ENCODE measurements at regions not wholly inside any gene's neighbourhood (a gene's known extent, or its start where the extent isn't known, plus 50 kb on each side); places are given as distances from the start of the nearest gene placed in this dataset.

DNA sequence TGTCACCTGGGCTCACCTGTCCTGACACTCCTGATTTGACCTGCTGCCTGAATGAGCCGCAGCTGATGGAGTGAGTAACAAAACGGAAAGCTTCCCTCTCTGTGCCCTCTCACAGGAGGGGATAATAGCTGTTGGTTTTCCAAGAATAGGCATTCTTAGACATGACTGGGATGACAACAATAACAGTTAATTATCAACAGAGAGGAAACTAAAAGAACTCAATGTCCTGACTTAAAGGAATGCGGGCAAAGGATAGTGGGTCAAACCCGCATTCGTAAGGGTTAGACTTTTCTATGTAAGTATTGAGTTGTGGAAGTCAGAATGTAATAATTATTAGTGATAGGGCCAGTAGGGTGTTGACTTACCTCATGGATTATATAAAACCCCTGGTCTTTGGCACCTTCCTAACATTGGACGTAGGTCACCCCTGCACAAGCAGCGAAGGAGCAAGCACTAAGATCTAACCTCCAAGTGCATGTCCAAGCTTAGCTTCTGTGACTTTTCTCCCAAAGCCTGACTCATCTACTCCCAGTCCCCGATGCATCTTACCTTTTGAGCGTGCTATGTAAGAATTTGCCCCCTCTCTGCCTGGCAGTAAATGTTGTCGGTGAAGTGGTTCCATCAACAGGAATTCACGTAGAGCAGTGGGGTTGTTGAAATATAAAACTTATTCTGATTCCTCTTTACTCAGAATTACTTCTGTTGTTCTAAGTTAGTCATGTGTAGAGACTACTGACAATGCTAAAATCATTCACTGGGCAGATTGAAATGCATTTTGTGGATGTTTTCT, 442.3 kb downstream of the FGF9 start:
- in situ Hi-C loops (cut with MboI; ENCODE audit: low sequenced_read_pairs) = no loop called here

DNA sequence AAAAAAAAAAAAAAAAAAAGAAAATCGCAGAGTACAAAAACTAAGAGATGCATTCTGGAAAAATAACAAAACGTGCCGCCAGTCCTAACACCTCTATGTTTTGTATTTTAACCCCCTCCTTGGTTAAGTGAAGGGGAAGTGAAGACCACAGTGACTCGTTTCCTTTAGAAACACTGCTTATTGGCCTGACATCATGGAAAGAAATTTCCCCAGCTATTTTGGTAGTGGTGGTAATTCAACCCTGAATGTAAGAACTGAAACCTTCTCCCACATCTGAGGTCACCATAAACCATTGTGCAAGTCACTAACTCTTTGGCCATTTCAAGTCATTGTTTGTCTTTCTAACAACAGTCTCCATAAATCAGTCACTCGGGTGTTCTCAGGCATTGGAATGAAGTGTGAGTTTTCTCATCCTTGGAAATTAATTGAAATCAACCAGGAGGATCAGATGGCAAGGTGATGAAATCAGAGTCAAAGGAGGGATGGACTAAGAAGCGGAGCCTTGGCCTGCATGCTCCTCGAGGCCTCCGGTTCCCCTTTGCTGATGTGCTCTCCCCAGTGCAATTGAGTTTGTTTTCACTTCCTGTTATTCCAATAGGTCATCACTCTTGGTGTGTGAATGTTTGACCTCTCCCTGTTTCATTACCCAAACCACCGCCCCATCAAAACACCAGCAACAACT, 443.9 kb downstream of the FGF9 start:
- in situ Hi-C loops (cut with MboI; ENCODE audit: low sequenced_read_pairs) = no loop called here

DNA sequence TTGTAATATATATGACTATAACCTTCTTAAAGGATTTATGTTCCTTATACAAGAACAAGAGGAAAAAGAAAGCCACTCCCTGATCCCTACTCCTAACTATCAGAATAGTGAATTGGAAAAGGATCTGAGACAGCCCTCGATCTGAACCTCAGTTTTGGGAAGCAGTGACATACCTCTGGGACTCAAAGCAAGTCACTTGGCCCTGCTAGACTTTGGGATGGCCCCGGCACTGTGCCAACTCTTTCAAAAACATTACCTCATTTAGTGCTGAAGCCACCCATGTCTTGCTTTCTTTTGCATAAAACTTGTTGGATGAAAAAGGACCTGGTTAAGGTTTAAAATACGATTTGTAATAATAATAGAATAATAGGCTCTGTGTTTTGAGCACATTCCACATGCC, 447.3 kb downstream of the FGF9 start:
- in situ Hi-C loops (cut with MboI; ENCODE audit: low sequenced_read_pairs) = no loop called here

DNA sequence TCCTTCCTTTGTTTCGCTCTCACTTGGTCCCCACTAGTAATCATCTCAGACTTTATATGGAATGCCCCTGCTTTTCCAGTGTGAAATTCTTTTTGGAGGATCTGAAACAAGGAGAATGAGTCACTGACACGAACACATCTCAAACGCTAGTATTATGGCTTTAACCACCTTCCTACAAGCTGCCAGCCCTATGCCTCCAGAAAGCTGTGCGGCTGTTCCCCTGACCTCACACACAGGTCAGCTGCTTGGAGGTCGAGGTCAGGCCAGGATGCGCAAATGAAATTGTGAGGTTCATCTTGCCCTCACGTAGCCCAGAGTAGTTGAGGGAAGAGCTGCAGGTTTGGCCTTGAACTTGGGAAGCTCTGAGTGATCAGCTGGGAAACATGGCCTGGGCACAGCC, 449.8 kb downstream of the FGF9 start:
- in situ Hi-C loops (cut with MboI; ENCODE audit: low sequenced_read_pairs) = no loop called here

DNA sequence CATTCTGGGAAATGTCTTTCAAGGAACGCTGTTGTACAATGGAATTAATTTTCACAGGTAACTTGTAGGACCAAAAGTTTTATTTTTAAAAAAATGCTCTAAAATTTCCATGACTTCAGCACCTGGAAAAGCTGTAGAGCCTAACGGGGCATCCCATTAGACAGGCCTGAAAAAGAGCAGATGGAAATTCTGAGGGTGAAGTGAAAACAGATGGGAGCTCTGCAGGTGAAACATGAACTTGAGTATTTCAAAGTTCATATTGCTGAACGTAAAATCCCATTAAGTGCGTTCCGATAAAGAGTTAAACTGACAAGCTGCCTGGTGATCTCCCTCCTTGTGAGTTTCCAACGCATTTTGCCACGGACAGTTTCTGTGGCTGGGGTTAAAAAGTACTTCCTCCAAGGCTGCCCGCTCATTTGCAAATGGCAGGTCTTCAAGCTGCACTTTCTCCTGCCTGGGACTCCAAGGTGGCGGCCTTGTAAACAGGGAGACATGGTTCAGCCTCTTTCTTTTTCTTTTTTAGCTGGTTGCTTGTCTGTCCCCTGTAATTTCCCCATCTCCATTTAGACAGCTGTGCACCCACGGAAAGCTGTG, 450.4 kb downstream of the FGF9 start:
- in situ Hi-C loops (cut with MboI; ENCODE audit: low sequenced_read_pairs) = no loop called here

DNA sequence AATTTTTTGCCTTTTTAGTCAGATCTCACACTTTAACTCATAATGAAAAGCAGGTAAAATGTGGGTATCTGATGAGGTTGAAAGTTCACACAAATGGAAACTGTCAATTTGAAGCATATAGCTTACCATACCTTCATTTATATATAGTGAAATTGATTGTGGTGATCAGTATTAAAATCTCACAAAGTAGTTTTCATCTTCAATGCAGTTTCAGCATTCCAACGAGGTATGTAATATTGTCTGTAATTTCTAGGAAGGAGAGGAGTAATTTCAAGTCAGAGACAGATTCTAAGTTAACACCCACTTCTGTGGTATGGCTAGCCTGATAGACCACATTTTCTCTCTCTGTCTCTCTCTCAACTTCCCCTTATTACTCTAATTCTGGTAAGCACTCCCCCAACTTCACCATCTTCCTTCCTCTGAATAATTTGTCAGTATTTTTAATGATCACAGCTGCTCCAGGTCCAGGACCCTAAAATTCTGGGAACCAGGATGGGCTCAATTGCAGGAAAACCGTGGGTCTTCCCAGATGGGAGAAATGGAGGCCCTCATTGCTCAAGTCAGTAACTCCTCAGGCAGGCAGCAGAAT, 455.7 kb downstream of the FGF9 start:
- in situ Hi-C loops (cut with MboI; ENCODE audit: low sequenced_read_pairs) = no loop called here

DNA sequence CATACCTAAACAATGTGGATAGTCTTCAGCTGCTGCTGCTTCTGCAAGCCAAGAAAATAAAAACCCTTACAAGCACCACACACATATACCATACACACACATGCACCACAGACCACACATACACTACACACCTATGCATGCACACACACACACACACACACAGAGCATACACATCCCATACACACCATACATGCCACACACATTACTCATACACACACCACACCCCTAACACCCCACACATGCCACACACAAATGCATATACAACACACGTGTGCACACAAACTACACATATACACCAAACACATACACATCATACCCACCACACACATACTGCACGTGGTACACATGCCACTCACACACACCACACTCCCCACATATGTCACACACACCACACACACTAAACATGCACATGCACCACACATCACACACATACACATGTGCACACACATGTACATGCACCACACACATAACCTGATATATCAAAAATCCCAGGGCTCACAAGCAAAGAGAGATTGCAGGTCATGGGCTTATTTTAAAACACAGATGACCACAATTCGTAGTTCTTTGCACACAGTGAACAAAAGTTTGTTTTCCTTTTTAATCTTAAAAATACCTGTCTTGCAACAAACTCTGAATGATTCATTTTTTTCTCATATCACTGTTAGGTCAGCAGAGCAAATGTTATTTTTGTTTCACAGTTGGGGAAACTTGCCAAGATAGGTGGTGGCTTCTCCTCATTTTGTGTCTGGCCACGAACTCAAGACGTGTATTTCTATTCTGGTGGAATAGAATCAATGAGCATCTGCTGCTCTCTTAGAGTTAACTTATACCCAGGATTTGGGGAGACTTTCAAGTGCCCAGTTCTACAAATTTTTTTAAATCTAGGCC, 456.6 kb downstream of the FGF9 start:
- in situ Hi-C loops (cut with MboI; ENCODE audit: low sequenced_read_pairs) = no loop called here

DNA sequence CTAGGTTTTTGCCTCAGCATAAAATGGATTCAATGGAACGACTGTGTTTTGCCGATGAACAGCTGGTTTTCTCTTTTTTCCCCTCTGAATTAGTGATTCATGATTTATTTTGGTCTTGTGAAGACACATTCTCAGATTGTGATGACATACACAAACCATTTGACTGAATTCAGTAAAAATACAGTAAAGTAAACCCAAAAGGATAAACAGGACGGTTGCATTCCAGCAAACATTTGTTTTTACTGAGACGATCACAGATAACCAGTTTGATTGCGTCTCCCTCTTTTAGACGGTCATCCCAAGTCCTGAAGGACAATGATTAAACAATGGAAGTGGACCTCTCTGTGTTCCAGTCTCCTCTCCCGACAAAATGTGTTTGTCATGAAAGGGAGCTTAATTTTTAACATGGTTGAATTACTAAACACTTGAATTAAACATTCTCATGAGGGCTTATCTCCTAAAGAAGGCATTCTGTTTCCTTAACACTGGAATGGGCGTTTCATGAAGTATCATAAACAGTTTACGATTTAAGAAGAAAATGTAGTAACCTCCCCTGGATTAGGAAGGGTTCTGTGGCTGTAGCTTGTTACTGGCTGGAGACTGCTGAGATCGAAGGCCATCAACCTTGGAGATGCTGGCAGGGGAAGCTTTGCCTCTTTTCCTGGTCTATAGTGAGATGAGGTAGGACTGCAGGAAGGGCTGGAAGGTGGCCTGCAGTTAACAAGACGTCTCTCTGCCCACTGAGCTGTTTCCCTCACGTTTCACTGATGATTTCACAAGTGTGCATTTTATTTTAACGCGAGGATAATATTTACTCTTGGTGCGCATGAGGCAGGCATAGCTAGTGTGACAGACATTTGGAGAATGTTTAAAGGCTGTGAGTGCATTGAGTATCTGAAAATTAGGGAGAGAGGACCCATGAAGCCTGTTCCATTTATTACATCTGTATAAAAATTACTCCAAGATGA, 457.9 kb downstream of the FGF9 start:
- in situ Hi-C loops (cut with MboI; ENCODE audit: low sequenced_read_pairs) = no loop called here

DNA sequence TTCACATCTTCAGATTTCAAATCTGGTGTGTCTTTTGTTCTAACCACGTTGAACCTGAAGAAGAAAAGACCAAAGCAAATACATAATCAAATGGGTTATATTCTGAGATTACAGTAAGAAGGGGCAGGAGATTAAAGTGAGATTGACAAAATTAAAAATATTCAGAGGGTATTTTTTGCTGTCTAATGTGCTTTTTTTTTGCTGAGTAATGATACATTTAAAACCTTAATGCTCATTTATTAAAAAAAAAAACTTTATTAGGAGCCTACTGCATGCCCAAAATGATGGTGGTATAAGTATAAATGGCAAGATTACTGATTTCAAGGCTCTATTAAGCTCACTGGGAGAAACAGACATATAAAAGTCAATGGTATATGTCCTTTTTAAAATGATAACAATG, 459.4 kb downstream of the FGF9 start:
- in situ Hi-C loops (cut with MboI; ENCODE audit: low sequenced_read_pairs) = no loop called here

DNA sequence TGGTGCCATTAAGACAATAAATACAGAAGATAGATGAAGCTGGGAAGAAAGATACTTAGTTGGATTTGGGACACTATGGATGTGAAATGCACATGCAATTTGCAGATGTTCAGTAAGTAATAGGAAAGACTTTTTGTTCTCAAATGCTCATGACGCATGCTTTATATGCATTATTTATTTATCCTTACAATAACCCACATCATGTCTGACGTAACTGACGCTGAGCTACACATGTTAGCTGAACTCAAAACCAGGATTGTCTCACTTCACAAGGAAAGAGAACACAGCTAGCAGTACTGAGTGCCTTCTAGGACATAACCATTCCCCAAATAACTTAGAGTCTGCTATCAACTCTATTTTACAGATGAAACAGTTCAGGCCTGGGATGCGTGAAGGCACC, 463.4 kb downstream of the FGF9 start:
- in situ Hi-C loops (cut with MboI; ENCODE audit: low sequenced_read_pairs) = no loop called here

DNA sequence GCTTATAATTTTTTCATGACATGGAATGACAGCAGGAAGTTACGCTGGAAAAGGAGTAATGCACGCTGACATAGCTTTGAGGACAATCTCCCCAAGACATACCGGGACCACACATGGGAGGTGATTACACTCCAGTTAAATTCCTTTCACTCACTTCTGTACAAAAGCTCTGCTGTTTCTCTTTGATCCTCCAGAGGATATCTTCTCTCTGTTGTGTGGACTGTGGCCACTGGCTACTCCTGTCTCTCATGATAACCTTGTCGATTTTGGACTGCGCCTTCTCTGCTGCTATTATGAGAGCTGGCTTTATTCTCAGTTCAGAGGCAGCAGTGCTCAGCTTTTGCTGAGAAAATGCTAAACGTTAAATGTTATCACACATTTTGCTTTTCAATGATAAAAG, 464.6 kb downstream of the FGF9 start:
- in situ Hi-C loops (cut with MboI; ENCODE audit: low sequenced_read_pairs) = no loop called here

DNA sequence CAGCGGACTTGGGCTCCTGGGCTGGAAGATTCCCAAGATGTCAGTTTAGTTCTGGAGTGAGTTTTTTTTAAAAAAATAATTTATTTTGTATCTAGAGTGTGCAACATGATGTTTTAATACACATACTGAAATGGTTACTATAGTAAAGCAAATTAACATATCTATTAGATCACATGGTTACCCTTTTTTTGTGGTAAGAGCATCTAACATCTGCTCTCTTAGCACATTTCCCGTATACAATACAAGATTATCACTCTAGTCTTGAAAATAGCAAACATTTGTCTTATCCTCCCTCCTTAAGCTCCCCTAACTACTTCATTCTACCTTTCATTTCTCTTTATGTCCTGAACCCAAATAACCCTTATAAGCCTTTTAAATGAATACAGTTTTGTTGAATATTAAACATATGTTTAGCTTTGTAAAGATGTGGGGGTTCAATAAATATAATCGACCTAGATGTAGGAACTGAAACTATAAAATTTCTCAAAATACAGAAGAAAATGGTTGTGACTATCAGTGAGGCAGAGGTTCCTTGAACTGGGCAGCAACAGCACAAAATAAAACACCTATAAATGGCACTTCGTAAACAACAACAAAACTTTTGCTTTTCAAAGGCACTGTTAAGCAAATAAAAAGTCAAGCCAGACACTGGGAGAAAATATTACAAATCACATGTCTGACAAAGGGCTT, 466.6 kb downstream of the FGF9 start:
- in situ Hi-C loops (cut with MboI; ENCODE audit: low sequenced_read_pairs) = no loop called here

DNA sequence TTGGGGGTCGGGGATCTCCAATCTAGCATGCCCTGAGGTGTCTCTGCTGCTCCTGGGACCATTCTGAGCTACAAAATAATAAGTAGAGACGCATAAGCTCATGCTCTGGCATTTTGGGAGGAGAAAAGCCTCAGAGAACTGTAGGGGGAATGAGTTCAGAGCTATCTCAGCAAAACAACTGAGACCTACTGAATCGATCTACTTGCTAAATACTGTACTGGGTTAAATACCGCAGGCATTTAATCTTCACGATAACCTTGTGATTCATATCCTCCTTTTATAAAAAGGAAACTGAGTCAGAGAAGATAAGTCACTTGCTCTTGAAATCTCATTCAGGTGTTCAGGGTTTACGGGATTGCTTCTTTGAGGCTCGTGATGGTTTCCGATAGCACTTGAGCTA, 468.1 kb downstream of the FGF9 start:
- in situ Hi-C loops (cut with MboI; ENCODE audit: low sequenced_read_pairs) = no loop called here

DNA sequence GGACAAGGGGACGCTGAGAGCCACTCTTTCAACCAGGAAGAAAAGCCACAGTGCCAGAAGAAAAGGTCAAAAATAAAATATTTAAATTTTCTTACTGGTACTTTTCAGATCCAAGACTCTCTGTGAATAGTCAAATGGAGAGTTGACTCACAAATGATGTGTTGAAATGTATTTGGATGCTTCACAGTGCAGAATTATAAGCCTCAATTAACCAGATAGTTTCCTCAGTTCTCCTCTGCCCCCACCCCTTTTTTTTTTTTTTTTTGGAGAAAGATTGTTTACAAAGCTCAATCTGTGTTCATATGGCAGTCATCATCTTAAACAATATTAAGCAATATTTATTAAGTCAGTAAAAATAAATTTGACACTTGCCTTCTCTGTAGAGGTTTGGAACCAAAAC, 470.8 kb downstream of the FGF9 start:
- in situ Hi-C loops (cut with MboI; ENCODE audit: low sequenced_read_pairs) = no loop called here

DNA sequence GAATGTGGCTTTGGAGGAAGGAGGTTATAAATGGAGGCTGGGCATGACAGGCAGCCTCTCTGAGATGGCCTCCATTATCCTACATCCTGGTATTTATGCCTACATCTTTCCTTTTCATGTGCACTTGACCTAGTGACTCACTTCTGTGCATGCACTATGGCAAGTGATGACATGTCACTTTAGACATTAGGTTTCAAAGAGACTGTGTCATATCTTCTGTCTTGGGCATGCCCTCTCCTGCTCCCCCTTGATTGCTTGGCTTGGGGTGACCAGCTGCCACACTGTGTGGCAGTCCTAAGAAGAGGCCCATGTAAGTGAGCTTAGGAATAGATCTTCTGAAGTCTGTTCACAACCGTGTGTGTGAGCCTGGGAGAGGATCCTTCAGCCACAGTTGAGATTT, 472.8 kb downstream of the FGF9 start:
- in situ Hi-C loops (cut with MboI; ENCODE audit: low sequenced_read_pairs) = no loop called here

DNA sequence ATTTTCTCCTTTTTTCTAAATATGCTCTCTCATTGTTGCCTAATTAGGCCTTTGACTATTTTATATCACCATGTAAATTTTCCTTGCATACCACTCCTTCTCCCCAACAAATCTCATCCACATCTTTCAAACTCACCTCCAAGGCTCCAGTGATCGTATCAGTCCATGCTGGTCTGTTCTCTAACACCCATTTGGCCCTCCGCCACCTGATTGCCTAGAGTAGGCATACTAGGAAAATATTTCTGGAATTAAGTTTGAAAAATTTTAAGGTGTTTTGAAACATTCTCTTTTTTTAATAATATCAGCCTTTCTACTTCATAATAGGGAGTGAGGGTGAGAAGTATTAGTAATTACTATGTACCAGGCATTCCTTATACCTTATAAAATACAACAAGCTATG, 473.9 kb downstream of the FGF9 start:
- in situ Hi-C loops (cut with MboI; ENCODE audit: low sequenced_read_pairs) = no loop called here

DNA sequence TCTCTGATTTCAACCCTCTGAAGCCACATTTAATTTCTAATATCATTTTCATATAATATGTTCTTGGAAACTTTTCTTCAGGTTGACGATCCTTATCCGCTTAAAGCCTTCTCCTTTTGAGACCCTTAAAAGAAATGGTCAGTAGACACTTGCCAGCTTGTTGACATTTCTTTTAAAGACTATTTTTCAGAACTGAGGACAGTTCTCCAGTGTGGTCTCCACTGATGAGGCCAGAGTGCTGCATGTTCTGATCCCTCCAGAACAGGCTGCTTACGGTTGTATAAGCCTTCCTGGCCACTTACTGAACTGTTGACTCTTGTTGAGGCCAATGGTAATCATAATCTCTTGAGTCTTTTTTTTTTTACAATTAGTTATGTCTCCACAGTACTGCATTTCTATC, 477.3 kb downstream of the FGF9 start:
- in situ Hi-C loops (cut with MboI; ENCODE audit: low sequenced_read_pairs) = no loop called here

DNA sequence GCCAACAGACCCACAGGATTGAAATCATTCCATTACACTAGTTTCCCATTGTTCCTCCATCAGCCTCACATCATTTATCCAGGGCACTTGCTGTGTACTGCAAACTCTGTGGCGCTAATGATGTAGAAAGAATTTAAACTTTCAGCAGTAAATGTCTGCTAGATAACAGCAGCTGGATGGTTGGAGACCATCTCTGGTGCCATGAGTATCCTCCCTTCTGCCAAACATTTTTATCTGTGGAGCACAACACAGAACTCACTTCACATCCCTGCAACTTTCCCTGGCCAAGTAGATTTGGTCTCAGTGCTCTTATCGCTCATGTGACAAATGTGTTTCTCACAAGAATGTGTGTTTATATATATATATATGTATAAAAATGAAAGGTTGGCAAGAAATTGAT, 481.9 kb downstream of the FGF9 start:
- in situ Hi-C loops (cut with MboI; ENCODE audit: low sequenced_read_pairs) = no loop called here

DNA sequence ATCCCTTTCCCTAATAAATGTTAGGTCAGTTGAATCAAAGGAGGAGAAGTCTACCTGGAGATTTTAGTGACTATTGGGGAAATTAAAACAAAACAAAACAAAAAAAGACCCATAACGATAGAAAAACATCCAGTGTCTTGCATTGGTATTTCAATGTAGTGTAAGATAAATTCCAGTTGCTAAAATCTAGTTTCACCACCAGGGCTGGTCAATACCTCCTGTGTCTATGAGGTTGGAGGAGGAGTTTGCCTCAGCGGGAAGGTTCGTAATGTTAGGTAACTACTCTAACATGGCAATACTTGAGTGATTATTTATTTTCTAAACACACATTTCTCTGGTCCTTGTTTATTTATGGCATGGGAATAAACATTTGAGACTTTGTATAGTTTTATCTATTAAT, 483.2 kb downstream of the FGF9 start:
- in situ Hi-C loops (cut with MboI; ENCODE audit: low sequenced_read_pairs) = no loop called here

All from HL-60/S4 (cell line).